GM18519 (cell line): ENCODE measurements at regions not wholly inside any gene's neighbourhood (a gene's known extent, or its start where the extent isn't known, plus 50 kb on each side); places are given as distances from the start of the nearest gene placed in this dataset.
"Not testable (repeated sequence)": the region's sequence is repeated elsewhere in the genome, so short reads cannot be mapped to it uniquely, and the experiment has no call there.

ENCODE experiments used
- ATAC-seq: cut with Tn5 transposase; IDR thresholded peaks from one replicate; pipeline ENCODE4 v1.9.1; 2021; ENCODE audit warnings: mild to moderate bottlenecking, moderate library complexity; ENCODE audit not compliant: unreplicated experiment, low FRiP score

GRCh38 chr16:21422824-21423223, 144.7 kb upstream of the CRYM start:
- not testable (repeated sequence) for ATAC-seq

- not testable (repeated sequence) for ATAC-seq
Measured at GRCh38 chr16:21404699-21405098, 126.6 kb upstream of the CRYM start.

GRCh38 chr16:21397866-21398265, 119.8 kb upstream of the CRYM start:
- ATAC-seq: not testable (repeated sequence)

- not testable (repeated sequence) for ATAC-seq
Measured at GRCh38 chr16:21396545-21396944, 118.5 kb upstream of the CRYM start.

- ATAC-seq: not testable (repeated sequence)
Measured at GRCh38 chr16:21390634-21391033, 112.5 kb upstream of the CRYM start.

- not testable (repeated sequence) for ATAC-seq
Measured at GRCh38 chr16:21389860-21390259, 111.8 kb upstream of the CRYM start.

GRCh38 chr16:21387757-21388156, 109.7 kb upstream of the CRYM start:
- not testable (repeated sequence) for ATAC-seq

- not testable (repeated sequence) for ATAC-seq
Measured at GRCh38 chr16:21386201-21386915, 108.3 kb upstream of the CRYM start.

GRCh38 chr16:21383682-21384081, 105.6 kb upstream of the CRYM start:
- not testable (repeated sequence) for ATAC-seq

GRCh38 chr16:21379645-21380044, 101.6 kb upstream of the CRYM start:
- ATAC-seq: not testable (repeated sequence)

- ATAC-seq: not testable (repeated sequence)
Measured at GRCh38 chr16:21376196-21376899, 98.3 kb upstream of the CRYM start.

GRCh38 chr16:21375334-21375733, 97.2 kb upstream of the CRYM start:
- not testable (repeated sequence) for ATAC-seq

- not testable (repeated sequence) for ATAC-seq
Measured at GRCh38 chr16:21373454-21373853, 95.4 kb upstream of the CRYM start.

- not testable (repeated sequence) for ATAC-seq
Measured at GRCh38 chr16:21372862-21373261, 94.8 kb upstream of the CRYM start.

- not testable (repeated sequence) for ATAC-seq
Measured at GRCh38 chr16:21372162-21372835, 94.2 kb upstream of the CRYM start.

GRCh38 chr16:21370791-21371190, 92.7 kb upstream of the CRYM start:
- not testable (repeated sequence) for ATAC-seq

- ATAC-seq: not testable (repeated sequence)
Measured at GRCh38 chr16:21368973-21369942, 91.2 kb upstream of the CRYM start.

- not testable (repeated sequence) for ATAC-seq
Measured at GRCh38 chr16:21367733-21368421, 89.8 kb upstream of the CRYM start.

- ATAC-seq: not testable (repeated sequence)
Measured at GRCh38 chr16:21366998-21367397, 88.9 kb upstream of the CRYM start.
